GM12874 (cell line): ENCODE measurements at regions not wholly inside any gene's neighbourhood (a gene's known extent, or its start where the extent isn't known, plus 50 kb on each side); places are given as distances from the start of the nearest gene placed in this dataset.

ENCODE experiments used
- CTCF ChIP-seq: IDR thresholded peaks from 2 replicates; pipeline ENCODE4 v1.5.1; 2011; ENCODE audit warnings: low read depth, mild to moderate bottlenecking, control low read depth, low read length, moderate library complexity; ENCODE audit not compliant: insufficient read depth

GRCh38 chr13:88649855-88650254 is 978.7 kb downstream of the SLITRK5 start:
- TF ChIP-seq CTCF = no peak

- no peak for TF ChIP-seq CTCF
Measured at GRCh38 chr13:88651531-88651930, 980.4 kb downstream of the SLITRK5 start.

GRCh38 chr13:88656751-88657150 is 985.6 kb downstream of the SLITRK5 start:
- TF ChIP-seq CTCF = no peak

GRCh38 chr13:88670509-88670908 is 999.3 kb downstream of the SLITRK5 start:
- TF ChIP-seq CTCF = no peak

- TF ChIP-seq CTCF = no peak
Measured at GRCh38 chr13:88674841-88675240, 1003.7 kb downstream of the SLITRK5 start.

GRCh38 chr13:88675347-88675996 is 1004.3 kb downstream of the SLITRK5 start:
- no peak for TF ChIP-seq CTCF

- no peak for TF ChIP-seq CTCF
Measured at GRCh38 chr13:88676016-88676415, 1004.8 kb downstream of the SLITRK5 start.

- no peak for TF ChIP-seq CTCF
Measured at GRCh38 chr13:88685459-88685858, 1014.3 kb downstream of the SLITRK5 start.
